GM21529 (cell line): ENCODE measurements at regions not wholly inside any gene's neighbourhood (a gene's known extent, or its start where the extent isn't known, plus 50 kb on each side); places are given as distances from the start of the nearest gene placed in this dataset.
"Not testable (repeated sequence)": the region's sequence is repeated elsewhere in the genome, so short reads cannot be mapped to it uniquely, and the experiment has no call there.

Experiments used
- ATAC-seq: cut with Tn5 transposase; IDR thresholded peaks from one replicate; pipeline ENCODE4 v1.9.1; 2021; ENCODE audit not compliant: unreplicated experiment

GRCh38 chr7:81014266-81014665 is 95.4 kb upstream of the SEMA3C start:
- ATAC-seq, result no peak

- ATAC-seq, result no peak
Observed at GRCh38 chr7:81013083-81013817, 94.4 kb upstream of the SEMA3C start.

- ATAC-seq, result no peak
Observed at GRCh38 chr7:81008901-81009300, 90.0 kb upstream of the SEMA3C start.

- ATAC-seq, result no peak
Observed at GRCh38 chr7:81007051-81007450, 88.2 kb upstream of the SEMA3C start.

- ATAC-seq, result no peak
Observed at GRCh38 chr7:81005254-81005653, 86.4 kb upstream of the SEMA3C start.

- no peak for ATAC-seq
Observed at GRCh38 chr7:81004098-81004497, 85.2 kb upstream of the SEMA3C start.

- no peak for ATAC-seq
Observed at GRCh38 chr7:81003326-81003725, 84.5 kb upstream of the SEMA3C start.

- no peak for ATAC-seq
Observed at GRCh38 chr7:81002421-81002820, 83.6 kb upstream of the SEMA3C start.

GRCh38 chr7:80999771-81000170 is 80.9 kb upstream of the SEMA3C start:
- ATAC-seq, result no peak

GRCh38 chr7:80999100-80999499 is 80.2 kb upstream of the SEMA3C start:
- ATAC-seq, result no peak

GRCh38 chr7:80997841-80998240 is 79.0 kb upstream of the SEMA3C start:
- no peak for ATAC-seq

- ATAC-seq, result not testable (repeated sequence)
Observed at GRCh38 chr7:80996236-80996635, 77.4 kb upstream of the SEMA3C start.

- ATAC-seq, result no peak
Observed at GRCh38 chr7:80991654-80992053, 72.8 kb upstream of the SEMA3C start.

- no peak for ATAC-seq
Observed at GRCh38 chr7:80984619-80985018, 65.8 kb upstream of the SEMA3C start.

GRCh38 chr7:80981405-80981804 is 62.6 kb upstream of the SEMA3C start:
- ATAC-seq, result no peak

- no peak for ATAC-seq
Observed at GRCh38 chr7:80977751-80978150, 58.9 kb upstream of the SEMA3C start.

- ATAC-seq, result no peak
Observed at GRCh38 chr7:80974396-80975358, 55.8 kb upstream of the SEMA3C start.

GRCh38 chr7:80971225-80971624 is 52.4 kb upstream of the SEMA3C start:
- ATAC-seq, result no peak
